B cell (primary cell): ENCODE measurements at regions not wholly inside any gene's neighbourhood (a gene's known extent, or its start where the extent isn't known, plus 50 kb on each side); places are given as distances from the start of the nearest gene placed in this dataset.

ENCODE experiments used
- ATAC-seq: fragments of 200-7000 bp; cut with Tn5 transposase; one replicate; pipeline ENCODE4 v1.10.0; 2021; ENCODE audit warnings: low read depth, mild to moderate bottlenecking, moderate number of reproducible peaks, moderate library complexity
- CTCF ChIA-PET: fragments of 350-600 bp; sonication (Branson Sonifier 250); formaldehyde crosslinking; loops from one replicate; lab custom pipeline; 2021; ENCODE audit warnings: antibody characterized with exemption, inconsistent platforms; lab: Charles Lee
- POLR2A ChIA-PET: fragments of 350-600 bp; sonication (Branson Sonifier 250); formaldehyde crosslinking; loops from one replicate; lab custom pipeline; 2021; ENCODE audit warnings: antibody characterized with exemption; lab: Charles Lee
- DNase-seq: peaks from one replicate; pipeline ENCODE4 v3.0.0; 2013
- H2AFZ ChIP-seq: 2 replicates; pipeline ENCODE4 v1.6.1; 2012; ENCODE audit warnings: mild to moderate bottlenecking, low read depth, low read length; ENCODE audit not compliant: insufficient read depth, poor library complexity, severe bottlenecking
- H3K27ac ChIP-seq, 2 donors: 1 replicate in 1 of 2; 2 replicates in 1 of 2; pipeline ENCODE4 v1.5.1; 2012 to 2013; ENCODE audit warnings: low read length in 2 of 2, mild to moderate bottlenecking in 2 of 2, moderate library complexity in 1 of 2
- H3K27me3 ChIP-seq, 4 experiments: fragments of 200-600 bp in 1 of 4; sonication (generic) in 1 of 4; replicated peaks in 1 of 4; 1 replicate in 2 of 4; 2 replicates in 2 of 4; pipeline versions ENCODE4 v1.6.1 to v1.7.0; 2013 to 2016; ENCODE audit warnings: low read length in 3 of 4, mild to moderate bottlenecking in 2 of 4, mixed read lengths in 1 of 4, moderate library complexity in 1 of 4; ENCODE audit not compliant: insufficient read depth in 4 of 4, control insufficient read depth in 3 of 4; ENCODE audit errors: control extremely low read depth in 1 of 4
- H3K36me3 ChIP-seq, 2 experiments: replicated peaks in 1 of 2; 1 replicate in 1 of 2; 2 replicates in 1 of 2; pipeline versions ENCODE4 v1.6.1 to v1.7.1; 2013; ENCODE audit warnings: low read length in 1 of 2; ENCODE audit not compliant: insufficient read depth in 2 of 2, control insufficient read depth in 1 of 2; ENCODE audit errors: control extremely low read depth in 1 of 2, extremely low read depth in 1 of 2
- H3K4me1 ChIP-seq, 2 donors: fragments of 200-600 bp in 1 of 2; sonication (generic) in 1 of 2; 1 replicate in 1 of 2; 2 replicates in 1 of 2; pipeline versions ENCODE4 v1.5.1 to v1.6.1; 2013 to 2017; ENCODE audit warnings: low read length in 2 of 2; ENCODE audit not compliant: control insufficient read depth in 2 of 2, insufficient read depth in 2 of 2
- H3K4me2 ChIP-seq: replicated peaks from 2 replicates; pipeline ENCODE3; 2012; ENCODE audit warnings: mild to moderate bottlenecking, low read depth, low read length; ENCODE audit not compliant: poor library complexity, severe bottlenecking
- H3K4me3 ChIP-seq, 5 experiments: fragments of 200-600 bp in 1 of 5; sonication (generic) in 1 of 5; 1 replicate in 3 of 5; 2 replicates in 2 of 5; pipeline versions ENCODE4 v1.5.1 to v1.7.0; 2011 to 2016; ENCODE audit warnings: low read length in 4 of 5, mild to moderate bottlenecking in 4 of 5, low read depth in 2 of 5, control low read depth in 1 of 5, moderate library complexity in 1 of 5; ENCODE audit not compliant: insufficient read depth in 1 of 5; ENCODE audit errors: control extremely low read depth in 1 of 5, extremely low read depth in 1 of 5
- H3K79me2 ChIP-seq: fragments of 200-600 bp; sonication (generic); one replicate; pipeline ENCODE4 v1.6.0; 2016; ENCODE audit warnings: low read length; ENCODE audit not compliant: control insufficient read depth, insufficient read depth
- H3K9ac ChIP-seq: fragments of 200-600 bp; sonication (generic); 2 replicates; pipeline ENCODE4 v1.6.1; 2017; ENCODE audit warnings: mild to moderate bottlenecking, low read length, moderate library complexity
- H3K9me3 ChIP-seq, 3 donors: one replicate each; pipeline versions ENCODE4 v1.6.1 to v1.7.1; 2013; ENCODE audit warnings: low read length in 2 of 3; ENCODE audit not compliant: control insufficient read depth in 2 of 3, insufficient read depth in 1 of 3; ENCODE audit errors: control extremely low read depth in 1 of 3
- H4K20me1 ChIP-seq: 2 replicates; pipeline ENCODE4 v1.6.0; 2012; ENCODE audit warnings: mild to moderate bottlenecking, low read length; ENCODE audit not compliant: insufficient read depth, control insufficient read depth, poor library complexity, severe bottlenecking
- H3K27ac Mint-ChIP-seq: one replicate; pipeline ENCODE4 v1.8.0; 2021; ENCODE audit warnings: mixed read lengths
- H3K27me3 Mint-ChIP-seq: one replicate; pipeline ENCODE4 v1.8.0; 2021; ENCODE audit warnings: mixed read lengths
- H3K4me1 Mint-ChIP-seq: one replicate; pipeline ENCODE4 v1.8.0; 2021; ENCODE audit warnings: mixed read lengths
- H3K4me3 Mint-ChIP-seq: one replicate; pipeline ENCODE4 v1.8.0; 2021; ENCODE audit warnings: mixed read lengths
- H3K9me3 Mint-ChIP-seq: one replicate; pipeline ENCODE4 v1.8.0; 2022; ENCODE audit warnings: mixed read lengths; ENCODE audit not compliant: insufficient read depth
- CTCF ChIP-seq: fragments of 200-600 bp; IDR thresholded peaks from one replicate; pipeline ENCODE4 v1.8.0; 2022; ENCODE audit warnings: antibody characterized with exemption, mild to moderate bottlenecking
- EZH2 ChIP-seq: IDR thresholded peaks from 2 replicates; pipeline ENCODE4 v1.6.1; 2012; ENCODE audit warnings: borderline replicate concordance, low read depth, mild to moderate bottlenecking, moderate library complexity, low read length; ENCODE audit not compliant: insufficient read depth, poor library complexity, severe bottlenecking
- WGBS: methylation state at CpG from one replicate; pipeline ENCODE4 v1.1.5; 2013; ENCODE audit warnings: missing lambda C conversion rate; ENCODE audit not compliant: insufficient coverage; 5-methylcytosine and 5-hydroxymethylcytosine counted together
- intact Hi-C: fragments of 100-400 bp; cut with micrococcal nuclease; formaldehyde crosslinking; loops from one replicate; pipeline ENCODE4 v1.10.0; 2022

- no peak for TF ChIP-seq CTCF
- TF ChIP-seq EZH2 = no peak
- no peak for DNase-seq
- Histone ChIP-seq H3K36me3 (no peaks in the 10 kb centered on the region), H3K4me1 (no peaks in the 10 kb centered on the region), H4K20me1 (no peaks in the 10 kb centered on the region), H3K9ac (no peak overlapping the region), H3K4me2 (no peak overlapping the region), H2AFZ (no peak overlapping the region), H3K27ac (no peak overlapping the region), H3K9me3 (no peaks in the 10 kb centered on the region), H3K4me3 (no peak overlapping the region), H3K79me2 (no peaks in the 10 kb centered on the region), H3K27me3 (peaks cover 0 to 18% (median 3%) of the 10 kb centered on the region in 4 experiments)
- ATAC-seq = no peak
- Mint-ChIP-seq H3K27ac (no peak overlapping the region), H3K27me3 (peaks cover 45% of the 10 kb centered on the region), H3K4me3 (no peak overlapping the region), H3K9me3 (no peaks in the 10 kb centered on the region), H3K4me1 (no peaks in the 10 kb centered on the region)
- ChIA-PET POLR2A (no interaction called here), CTCF (no interaction called here)
- 79% methylated on average over 3 of the region's 10 CpGs for WGBS
- intact Hi-C loops = no loop called here
Measured at GRCh38 chr3:13252207-13252606, 167.9 kb downstream of the NUP210 start.

- Histone ChIP-seq H3K9ac (no peak overlapping the region), H3K27ac (no peak overlapping the region), H3K27me3 (peaks cover 0 to 18% (median 3%) of the 10 kb centered on the region in 4 experiments), H3K9me3 (no peaks in the 10 kb centered on the region), H2AFZ (no peak overlapping the region), H3K36me3 (no peaks in the 10 kb centered on the region), H3K4me1 (no peaks in the 10 kb centered on the region), H3K4me3 (no peak overlapping the region), H3K4me2 (no peak overlapping the region), H3K79me2 (no peaks in the 10 kb centered on the region), H4K20me1 (no peaks in the 10 kb centered on the region)
- DNase-seq (no peak), ATAC-seq (no peak)
- 71% methylated on average over 2 of the region's 4 CpGs for WGBS
- Mint-ChIP-seq H3K27ac (no peak overlapping the region), H3K27me3 (peaks cover 40% of the 10 kb centered on the region), H3K4me3 (no peak overlapping the region), H3K4me1 (no peaks in the 10 kb centered on the region), H3K9me3 (no peaks in the 10 kb centered on the region)
- CTCF ChIA-PET = interaction anchor here (0.7 kb wide), 1 partner anchor 129 kb away, joined by 3 read pairs; no protein-coding TSS in a partner anchor
- intact Hi-C loops = no loop called here
- TF ChIP-seq EZH2 (no peak), CTCF (no peak)
- POLR2A ChIA-PET = no interaction called here
Measured at GRCh38 chr3:13251166-13251903, 168.8 kb downstream of the NUP210 start.
